Body of pancreas (tissue), 4 donors: ENCODE measurements at regions not wholly inside any gene's neighbourhood (a gene's known extent, or its start where the extent isn't known, plus 50 kb on each side); places are given as distances from the start of the nearest gene placed in this dataset.

Experiments used
- ATAC-seq: fragments of 150-250 bp; one replicate; pipeline ENCODE4 v1.9.1; 2016
- DNase-seq, 4 donors: peaks; one replicate each; pipeline ENCODE4 v3.0.0-alpha.2; 2019
- H3K27ac ChIP-seq, 4 donors: fragments of 200-600 bp; sonication (generic); 1 replicate in 3 of 4; 2 replicates in 1 of 4; pipeline versions ENCODE4 v1.5.1 to v1.6.1; 2016 to 2019; ENCODE audit warnings: mild to moderate bottlenecking in 1 of 4, mixed read lengths in 1 of 4, moderate library complexity in 1 of 4
- H3K27me3 ChIP-seq, 2 donors: fragments of 200-600 bp; sonication (generic); one replicate each; pipeline ENCODE4 v1.6.0; 2016; ENCODE audit warnings: mild to moderate bottlenecking in 1 of 2
- H3K36me3 ChIP-seq, 2 donors: fragments of 200-600 bp; sonication (generic); replicated peaks in 1 of 2; 2 replicates each; pipeline ENCODE4 v1.5.1; 2016; ENCODE audit warnings: low read depth in 2 of 2; ENCODE audit not compliant: insufficient read depth in 1 of 2
- H3K4me1 ChIP-seq: fragments of 200-600 bp; sonication (generic); one replicate; pipeline ENCODE4 v1.6.0; 2016
- H3K4me3 ChIP-seq, 2 donors: fragments of 200-600 bp; sonication (generic); 1 replicate in 1 of 2; 2 replicates in 1 of 2; pipeline ENCODE4 v1.5.1; 2016 to 2019
- H3K9me3 ChIP-seq, 3 donors: fragments of 200-600 bp; sonication (generic); 1 replicate in 2 of 3; 2 replicates in 1 of 3; pipeline ENCODE4 v1.5.1; 2016
- CTCF ChIP-seq, 7 experiments: fragments of 450-650 bp in 4 of 7; fragments of 200-600 bp in 3 of 7; sonication (generic) in 3 of 7; IDR thresholded peaks; one replicate each; pipeline ENCODE4 v1.5.1; 2016 to 2019; ENCODE audit warnings: antibody characterized with exemption in 7 of 7
- POLR2A ChIP-seq, 3 donors: fragments of 450-650 bp; IDR thresholded peaks; one replicate each; pipeline ENCODE4 v1.6.1; 2016; ENCODE audit warnings: antibody characterized with exemption in 3 of 3, mild to moderate bottlenecking in 2 of 3
- WGBS, 2 donors: methylation state at CpG; one replicate each; pipeline ENCODE4 v1.1.5; 2017; 5-methylcytosine and 5-hydroxymethylcytosine counted together
- intact Hi-C: fragments of 100-400 bp; cut with DNase I; formaldehyde crosslinking; loops from one replicate; pipeline ENCODE4 v1.15.1; 2023

- Histone ChIP-seq H3K4me3 (no peak overlapping the region), H3K9me3 (peaks cover 0 to 4% (median 0%) of the 10 kb centered on the region in 3 donors), H3K4me1 (no peaks in the 10 kb centered on the region), H3K27ac (no peak overlapping the region), H3K27me3 (no peaks in the 10 kb centered on the region), H3K36me3 (no peaks in the 10 kb centered on the region)
- ATAC-seq (no peak), DNase-seq (no peak)
- 58 to 66% methylated on average over 3 of the region's 3 CpGs for WGBS, 2 donors
- intact Hi-C loops = no loop called here
- TF ChIP-seq CTCF (IDR thresholded peaks at IDR 0.05) = no peak
- no peak for TF ChIP-seq POLR2A (IDR thresholded peaks at IDR 0.05)
Observed at GRCh38 chr5:130964231-130965202, 200.5 kb downstream of the HINT1 start.

GRCh38 chr5:130963798-130964197 lies 201.3 kb downstream of the HINT1 start:
- intact Hi-C loops = no loop called here
- ATAC-seq (no peak), DNase-seq (no peak)
- Histone ChIP-seq H3K4me3 (no peak overlapping the region), H3K9me3 (peaks cover 0 to 4% (median 0%) of the 10 kb centered on the region in 3 donors), H3K27me3 (no peaks in the 10 kb centered on the region), H3K27ac (no peak overlapping the region), H3K4me1 (no peaks in the 10 kb centered on the region), H3K36me3 (no peaks in the 10 kb centered on the region)
- WGBS, 2 donors = 91% methylated on average over 1 of the region's 1 CpG
- no peak for TF ChIP-seq POLR2A (IDR thresholded peaks at IDR 0.05)
- no peak for TF ChIP-seq CTCF (IDR thresholded peaks at IDR 0.05)

GRCh38 chr5:130957151-130957550 lies 207.9 kb downstream of the HINT1 start:
- DNase-seq = no peak
- Histone ChIP-seq H3K27me3 (no peaks in the 10 kb centered on the region), H3K9me3 (no peaks in the 10 kb centered on the region), H3K36me3 (no peaks in the 10 kb centered on the region), H3K4me3 (no peak overlapping the region), H3K27ac (no peak overlapping the region), H3K4me1 (no peaks in the 10 kb centered on the region)
- intact Hi-C loops = no loop called here
- TF ChIP-seq CTCF (IDR thresholded peaks at IDR 0.05) = no peak
- TF ChIP-seq POLR2A (IDR thresholded peaks at IDR 0.05) = no peak
- no peak for ATAC-seq
- WGBS, 2 donors = 47 to 78% methylated on average over 1 of the region's 1 CpG

- Histone ChIP-seq H3K27me3 (no peaks in the 10 kb centered on the region), H3K36me3 (no peaks in the 10 kb centered on the region), H3K9me3 (no peaks in the 10 kb centered on the region), H3K4me3 (no peak overlapping the region), H3K4me1 (no peaks in the 10 kb centered on the region), H3K27ac (no peak overlapping the region)
- intact Hi-C loops = no loop called here
- no peak for TF ChIP-seq CTCF (IDR thresholded peaks at IDR 0.05)
- no peak for TF ChIP-seq POLR2A (IDR thresholded peaks at IDR 0.05)
- DNase-seq = no peak
- ATAC-seq = no peak
Observed at GRCh38 chr5:130955041-130955440, 210.0 kb downstream of the HINT1 start.

GRCh38 chr5:130954336-130954735 lies 210.7 kb downstream of the HINT1 start:
- TF ChIP-seq POLR2A (IDR thresholded peaks at IDR 0.05) (no peak), CTCF (IDR thresholded peaks at IDR 0.05) (no peak)
- ATAC-seq (no peak), DNase-seq (no peak)
- intact Hi-C loops = no loop called here
- Histone ChIP-seq H3K4me1 (no peaks in the 10 kb centered on the region), H3K4me3 (no peak overlapping the region), H3K27me3 (no peaks in the 10 kb centered on the region), H3K9me3 (no peaks in the 10 kb centered on the region), H3K27ac (no peak overlapping the region), H3K36me3 (no peaks in the 10 kb centered on the region)
- 47 to 48% methylated on average over 1 of the region's 1 CpG for WGBS, 2 donors
